Stimulated activated CD4-positive, alpha-beta T cell treated with anti-CD3 and anti-CD28 coated beads, Interleukin-4, amount 100 ng/mL, for 1 hour (primary cell): ENCODE measurements at regions not wholly inside any gene's neighbourhood (a gene's known extent, or its start where the extent isn't known, plus 50 kb on each side); places are given as distances from the start of the nearest gene placed in this dataset.
"Not testable (repeated sequence)": the region's sequence is repeated elsewhere in the genome, so short reads cannot be mapped to it uniquely, and the experiment has no call there.

Experiments
- DNase-seq: peaks from one replicate; pipeline ENCODE4 v3.0.0-alpha.2; 2020

DNA sequence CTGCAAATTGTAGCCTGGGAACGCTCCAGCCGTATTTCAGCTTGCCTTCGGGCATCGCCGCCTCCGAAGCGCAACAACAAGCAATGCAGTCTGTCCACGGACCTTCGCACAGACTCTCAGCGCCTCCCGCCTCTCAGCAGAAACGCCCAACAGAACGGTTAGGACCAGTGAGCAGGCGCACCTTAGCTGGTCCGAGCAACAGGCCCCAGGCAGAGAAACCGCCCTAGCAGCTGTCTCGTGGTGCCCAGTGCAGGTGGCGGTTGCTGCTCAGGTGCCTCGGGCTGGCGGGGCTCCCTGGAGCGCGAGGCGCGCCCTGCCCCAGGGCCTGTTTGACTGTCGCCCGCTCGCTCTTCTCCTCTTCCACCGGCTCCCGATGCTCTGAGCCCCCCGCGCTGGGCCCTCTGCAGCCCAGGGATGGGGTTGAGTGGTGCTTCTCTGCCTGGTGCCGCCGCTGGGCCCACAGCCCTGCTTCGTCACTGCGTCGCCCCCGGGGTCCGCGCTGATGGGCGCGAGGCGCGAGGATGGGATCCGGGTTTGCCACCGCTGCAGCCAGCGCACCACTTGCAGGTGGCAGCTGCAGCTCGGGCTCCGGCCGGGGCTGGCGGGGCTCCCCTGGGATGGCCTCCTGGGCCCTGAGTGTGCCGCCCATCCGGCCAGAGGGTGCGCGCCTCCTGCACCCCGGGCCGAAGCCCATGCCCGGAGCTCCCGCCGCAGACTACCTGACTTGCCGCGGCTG, 268.4 kb upstream of the FRG2C start:
- no peak for DNase-seq

DNA sequence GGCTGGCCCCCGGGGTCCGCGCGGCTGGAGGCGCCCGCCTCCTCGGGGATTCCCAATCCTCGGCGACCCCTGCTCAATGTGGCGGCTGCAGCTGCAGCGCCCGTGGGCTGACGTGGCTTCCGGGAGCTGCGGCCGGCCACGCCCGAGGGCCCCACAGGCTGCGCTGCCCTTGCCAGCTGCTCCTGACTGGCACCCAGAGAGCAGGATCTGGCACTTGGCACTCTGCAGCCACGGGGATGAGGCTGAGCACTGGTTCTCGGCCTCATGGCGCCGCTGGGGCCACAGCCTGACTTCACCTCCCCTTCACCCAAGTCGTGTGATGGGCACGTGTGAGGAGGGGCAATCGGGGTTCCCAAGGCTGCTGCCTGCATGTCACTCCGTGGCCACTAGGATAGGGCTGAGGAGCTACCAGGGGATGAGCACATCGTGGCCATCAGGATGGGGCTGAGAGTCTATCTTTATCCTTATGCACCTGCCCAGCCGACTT, 267.8 kb upstream of the FRG2C start:
- no peak for DNase-seq

DNA sequence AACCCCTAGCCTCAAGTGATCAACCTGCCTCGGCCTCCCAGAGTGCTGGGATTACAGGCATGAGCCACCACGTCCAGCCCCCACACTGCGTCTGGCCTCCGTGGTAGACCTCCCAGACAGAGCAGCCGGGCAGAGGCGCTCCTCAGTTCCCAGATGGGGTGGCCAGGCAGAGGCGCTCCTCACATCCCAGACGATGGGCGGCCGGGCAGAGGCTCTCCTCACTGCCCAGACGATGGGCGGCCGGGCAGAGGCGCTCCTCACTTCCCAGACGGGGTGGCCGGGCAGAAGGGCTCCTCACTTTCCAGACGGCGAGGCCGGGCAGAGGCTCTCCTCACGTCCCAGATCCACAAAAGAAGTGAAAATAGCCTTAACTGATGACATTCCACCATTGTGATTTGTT, 266.6 kb upstream of the FRG2C start:
- not testable (repeated sequence) for DNase-seq

DNA sequence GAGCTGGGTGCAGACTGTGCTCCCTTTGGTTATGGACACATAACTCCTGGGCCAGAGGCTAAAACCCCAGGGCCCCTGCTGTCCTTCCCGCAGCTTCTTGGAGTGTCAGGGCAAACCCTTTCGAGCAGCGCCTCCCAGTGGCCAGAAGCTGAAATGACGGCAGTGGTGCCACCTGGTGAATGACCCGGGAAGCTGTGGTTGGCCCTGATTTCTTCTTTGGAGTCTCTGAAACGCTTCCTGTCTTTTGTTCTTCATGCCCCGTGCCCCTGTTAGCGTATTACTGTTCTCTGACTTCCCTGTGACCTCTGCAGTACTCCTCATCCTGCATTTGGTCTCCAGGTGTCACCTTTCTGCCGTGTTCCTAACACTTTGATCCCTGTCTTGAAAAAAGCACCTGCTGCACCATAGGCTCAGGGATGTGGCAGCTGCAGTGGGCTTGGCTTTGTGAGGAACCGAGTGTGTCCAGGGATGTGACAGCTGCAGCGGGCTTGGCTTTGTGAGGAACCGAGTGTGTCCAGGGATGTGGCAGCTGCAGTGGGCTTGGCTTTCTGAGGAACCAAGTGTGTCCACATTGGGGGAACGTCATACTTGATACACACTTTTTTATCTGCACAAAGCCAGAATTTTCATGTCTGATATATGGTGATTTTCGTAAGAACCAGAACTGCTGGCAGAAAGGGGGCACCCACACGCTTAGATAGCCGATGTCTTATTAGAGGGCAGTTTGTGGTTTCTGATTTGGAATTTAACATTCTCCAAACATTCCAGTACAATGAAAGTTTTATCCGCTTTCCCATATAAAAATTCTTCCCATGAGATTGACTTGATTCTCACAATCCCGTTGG, 241.8 kb upstream of the FRG2C start:
- DNase-seq, result peak; percentile 20

DNA sequence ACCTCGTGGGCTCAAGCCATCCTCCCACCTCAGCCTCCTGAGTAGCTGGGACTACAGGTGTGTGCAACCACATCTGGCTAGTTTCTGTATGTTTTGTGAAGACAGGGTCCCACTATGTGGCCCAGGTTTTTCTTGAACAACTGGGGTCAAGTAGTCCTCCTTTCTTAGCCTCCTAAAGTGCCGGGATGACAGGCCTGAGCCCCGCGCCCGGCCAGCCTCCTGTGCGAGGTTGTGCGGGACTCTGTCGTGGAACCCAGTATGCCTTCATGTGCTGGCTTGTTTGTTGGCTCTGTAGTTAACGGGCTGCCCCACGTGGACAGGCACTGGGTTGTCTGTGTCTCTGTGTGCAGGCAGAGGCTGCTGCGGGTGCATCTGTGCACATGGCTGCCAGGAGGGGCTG, 238.7 kb upstream of the FRG2C start:
- not testable (repeated sequence) for DNase-seq

DNA sequence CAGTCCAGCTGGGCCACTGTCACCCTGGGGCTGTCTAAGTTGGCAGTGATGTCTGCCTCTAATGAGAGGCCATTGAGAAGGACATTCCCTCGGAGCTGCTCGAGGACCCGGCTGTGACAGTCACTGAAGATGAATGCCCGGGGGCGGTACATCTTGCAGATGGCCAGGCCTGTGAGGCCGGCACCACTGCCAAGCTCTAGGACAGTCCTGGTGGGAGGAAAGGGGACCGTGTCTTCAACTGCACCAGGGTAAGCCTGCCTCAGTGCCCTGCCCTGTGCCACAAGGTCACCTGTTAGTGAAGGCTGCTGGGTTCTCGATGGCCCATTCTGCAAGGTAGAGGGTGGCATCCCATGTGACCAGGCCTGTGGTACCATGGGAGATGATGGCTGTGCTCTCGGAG, 236.6 kb upstream of the FRG2C start:
- not testable (repeated sequence) for DNase-seq

DNA sequence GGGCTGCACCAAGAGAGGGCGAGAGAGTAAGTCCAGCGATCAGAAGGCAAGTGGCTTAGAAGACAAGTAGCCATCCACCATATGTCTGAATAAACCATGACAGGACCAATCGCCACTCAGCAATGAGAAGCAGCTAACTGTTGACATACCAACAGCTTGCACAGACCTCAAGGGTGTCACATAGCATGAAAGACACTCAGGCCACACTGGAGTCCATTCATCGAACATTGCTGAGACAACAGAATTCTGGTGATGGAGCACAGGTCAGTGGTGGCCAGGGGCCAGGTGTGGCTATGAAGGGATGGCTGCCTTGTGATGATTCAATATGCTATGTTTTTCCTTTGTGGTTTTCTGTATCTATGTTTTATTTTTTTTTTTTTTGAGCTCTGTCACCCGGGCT, 236.2 kb upstream of the FRG2C start:
- not testable (repeated sequence) for DNase-seq

DNA sequence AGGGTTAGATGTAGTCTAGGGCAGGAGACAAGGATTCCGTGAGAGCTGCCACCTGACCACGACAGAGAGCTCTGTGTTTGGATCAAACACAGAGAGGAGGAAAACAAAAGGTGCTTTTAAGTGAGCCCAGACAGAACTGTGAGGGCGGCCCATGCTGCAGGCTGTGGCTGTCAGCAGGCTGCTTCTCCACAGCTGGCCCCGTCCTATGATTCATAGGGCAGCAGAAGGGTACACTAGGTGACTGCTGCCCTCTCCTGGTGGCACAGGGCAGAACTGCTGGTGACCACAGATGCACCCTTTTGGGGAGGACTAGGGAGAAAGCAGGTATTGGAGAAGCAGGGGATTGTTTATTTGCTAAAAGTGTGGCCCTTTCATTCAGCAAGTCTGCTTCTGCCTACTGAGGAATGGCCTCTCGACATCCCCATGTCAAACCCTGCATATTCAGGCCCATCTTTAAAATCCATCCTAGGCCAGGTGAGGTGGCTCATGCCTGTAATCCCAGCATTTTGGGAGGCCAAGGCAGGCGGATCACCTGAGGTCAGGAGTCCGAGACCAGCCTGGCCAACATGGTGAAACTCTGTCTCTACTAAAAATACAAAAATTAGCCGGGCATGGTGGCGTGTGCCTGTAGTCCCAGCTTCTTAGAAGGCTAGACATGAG, 234.4 kb upstream of the FRG2C start:
- DNase-seq, result peak; percentile 75

DNA sequence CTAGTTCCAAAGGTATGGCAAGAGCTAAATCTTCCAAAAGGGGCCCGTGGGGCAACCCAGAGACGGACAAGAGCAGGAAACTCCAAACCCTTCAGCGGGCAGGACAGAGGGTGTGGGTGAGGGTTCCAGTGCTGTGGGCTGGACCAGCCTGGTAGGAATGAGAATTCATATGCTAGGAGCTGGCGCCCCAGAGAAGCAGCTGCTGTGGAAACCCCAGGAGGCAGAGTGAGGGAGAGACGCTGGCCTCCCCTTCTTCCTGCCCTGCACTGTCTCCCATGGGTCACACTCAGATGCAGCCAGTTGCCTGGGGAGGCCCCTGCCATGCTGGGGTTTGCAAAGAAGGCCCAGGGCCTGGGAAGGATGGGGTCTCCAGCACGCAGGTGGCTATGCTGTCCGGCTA, 233.7 kb upstream of the FRG2C start:
- not testable (repeated sequence) for DNase-seq

DNA sequence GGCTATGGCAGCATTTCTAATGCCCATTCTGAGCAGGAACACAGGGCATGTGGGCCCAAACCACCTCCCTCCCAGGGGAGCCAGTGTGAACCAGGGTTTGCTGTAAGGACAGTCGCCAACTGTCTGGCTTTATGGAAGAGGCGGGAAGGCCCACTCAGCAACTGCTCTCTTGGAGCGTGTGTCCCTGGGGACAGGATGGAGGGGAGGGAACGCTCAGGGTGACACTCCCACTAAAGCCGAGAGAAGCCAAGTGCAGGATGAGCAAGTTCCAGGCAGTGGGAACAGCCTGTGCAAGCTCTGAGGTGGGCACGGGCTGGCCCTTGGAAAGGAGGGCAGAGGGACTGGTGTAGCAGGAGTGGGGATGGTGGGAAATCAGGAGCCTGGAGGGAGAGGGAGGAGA, 233.0 kb upstream of the FRG2C start:
- DNase-seq, result not testable (repeated sequence)

DNA sequence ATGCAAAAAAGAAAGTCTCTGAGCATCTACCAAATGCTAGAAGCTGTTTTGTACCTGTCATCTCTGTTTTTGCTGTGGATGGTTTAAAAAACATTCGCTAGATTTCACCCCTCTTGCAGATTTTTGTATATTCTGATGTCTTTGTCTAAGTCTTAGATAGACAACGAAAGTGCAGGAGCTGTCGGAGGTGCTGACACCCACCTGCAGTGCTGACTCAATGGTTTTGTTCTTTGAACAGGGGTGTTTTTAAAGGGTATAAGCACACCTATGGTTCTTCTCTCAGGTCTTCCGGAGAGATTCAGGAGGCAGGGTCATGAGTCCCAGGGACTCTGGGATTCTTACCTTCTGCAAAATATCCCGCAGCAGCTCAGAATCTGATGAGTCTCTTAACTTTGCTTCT, 231.7 kb upstream of the FRG2C start:
- DNase-seq, result not testable (repeated sequence)

DNA sequence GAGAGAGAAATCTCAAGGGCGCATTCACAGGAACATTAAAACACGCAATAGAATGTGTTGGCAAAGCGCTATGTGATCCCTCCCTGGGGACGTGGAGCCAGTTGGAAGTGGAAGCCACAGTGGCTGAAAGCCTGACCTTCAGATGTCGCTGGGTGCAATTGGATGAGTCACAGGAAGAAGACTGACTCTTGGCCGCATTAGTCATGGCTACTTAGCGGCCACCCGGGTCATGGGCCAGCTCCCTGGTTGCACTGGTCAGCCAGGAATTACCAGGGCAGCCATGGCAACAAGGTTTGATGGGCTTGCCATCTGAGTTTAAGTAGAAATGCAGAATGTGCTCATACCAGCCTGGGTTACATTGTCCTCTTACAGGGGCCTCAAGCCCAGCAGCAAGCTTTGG, 231.2 kb upstream of the FRG2C start:
- not testable (repeated sequence) for DNase-seq

DNA sequence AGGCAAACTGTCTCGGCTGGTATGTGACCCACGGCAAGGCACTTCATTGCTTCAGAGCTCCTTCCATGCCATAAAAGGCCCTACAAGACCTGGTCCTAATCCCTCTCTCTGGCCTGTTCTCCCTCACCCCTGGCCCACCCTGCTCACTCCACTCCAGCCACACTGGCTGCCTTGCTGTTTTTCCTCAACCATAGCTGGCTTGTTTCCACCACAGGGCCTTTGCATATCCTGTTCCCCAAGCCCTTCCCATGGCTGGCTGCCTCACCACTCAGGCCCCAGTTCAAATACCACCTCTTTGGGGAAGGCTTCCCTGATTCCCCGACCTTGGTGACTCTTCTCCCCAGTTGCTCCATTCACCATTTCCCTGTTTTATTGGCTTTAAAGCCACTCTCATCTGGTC, 230.8 kb upstream of the FRG2C start:
- DNase-seq, result not testable (repeated sequence)

DNA sequence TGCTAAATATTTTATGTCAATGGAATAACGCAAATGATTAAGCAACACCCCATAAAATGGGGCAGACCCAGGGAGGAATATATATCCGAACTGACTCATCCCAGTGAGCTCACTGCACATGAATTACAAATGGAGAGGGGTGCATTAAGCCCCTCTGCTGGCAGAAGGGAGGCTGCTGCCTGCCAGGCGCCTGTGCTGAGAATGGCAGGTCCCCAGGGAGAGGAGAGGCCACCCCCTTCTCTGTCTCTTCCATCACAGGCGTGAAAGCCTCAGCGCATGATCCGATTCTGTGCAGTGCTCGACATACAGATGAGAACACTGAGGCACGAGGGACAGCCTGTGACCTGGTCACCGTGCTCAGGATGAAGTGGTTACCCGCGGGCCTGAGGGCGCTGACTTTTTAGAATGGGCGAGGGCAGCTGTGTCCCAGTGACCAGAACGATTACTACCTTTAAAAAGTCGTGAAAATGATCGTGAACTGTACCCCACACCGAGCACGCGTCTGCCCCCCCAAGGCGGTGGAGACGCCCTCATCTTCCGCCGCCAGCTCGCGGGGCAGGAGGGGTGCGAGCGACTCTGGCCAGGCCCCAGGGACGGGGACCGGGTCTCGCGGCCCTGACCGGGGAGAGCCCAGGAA, 229.7 kb upstream of the FRG2C start:
- peak; percentile 25 for DNase-seq

DNA sequence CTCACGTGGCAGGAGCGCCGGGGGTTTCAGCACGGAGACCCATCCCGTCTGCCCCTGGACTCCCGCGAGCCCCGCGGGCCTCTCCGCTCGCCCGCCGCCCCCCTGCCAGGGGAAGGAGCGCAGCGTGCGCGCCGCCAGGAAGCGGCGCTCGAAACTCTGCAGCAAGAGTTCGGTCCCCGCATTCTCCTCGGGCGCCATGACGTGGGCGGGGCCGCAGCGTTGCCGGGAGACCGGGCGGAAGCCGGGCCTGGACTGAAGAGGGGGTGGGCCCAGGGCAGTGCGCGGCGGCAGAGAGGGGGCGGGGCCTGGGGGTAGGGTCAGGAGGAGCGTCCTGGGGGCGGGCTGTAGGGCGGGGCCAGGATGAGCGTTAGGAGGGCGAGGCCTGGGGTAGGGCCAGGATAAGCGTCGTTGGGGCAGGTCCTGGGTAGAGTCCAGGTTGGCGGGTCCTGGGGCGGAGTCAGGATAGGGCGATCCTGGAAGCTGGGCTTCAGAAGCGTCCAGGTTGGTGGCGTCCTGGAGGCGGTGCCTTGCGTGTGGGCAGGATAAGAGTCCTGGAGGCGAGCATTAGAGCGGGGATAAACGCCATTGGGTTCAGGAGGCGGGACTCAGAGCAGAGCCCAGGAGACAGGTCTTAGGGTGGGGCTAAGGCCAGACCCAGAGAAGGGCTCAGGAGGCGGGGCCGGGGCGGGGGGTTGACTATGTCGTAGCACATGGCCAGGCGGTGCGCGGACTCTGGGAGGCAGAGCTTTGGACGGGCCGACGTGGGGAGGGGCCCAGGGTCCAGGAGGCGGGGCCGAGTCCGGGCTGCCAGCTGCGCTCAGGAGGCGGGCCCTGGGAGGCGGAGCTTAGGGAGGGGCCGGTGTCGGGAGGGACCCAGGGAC, 229.0 kb upstream of the FRG2C start:
- DNase-seq, result peak; percentile 99

DNA sequence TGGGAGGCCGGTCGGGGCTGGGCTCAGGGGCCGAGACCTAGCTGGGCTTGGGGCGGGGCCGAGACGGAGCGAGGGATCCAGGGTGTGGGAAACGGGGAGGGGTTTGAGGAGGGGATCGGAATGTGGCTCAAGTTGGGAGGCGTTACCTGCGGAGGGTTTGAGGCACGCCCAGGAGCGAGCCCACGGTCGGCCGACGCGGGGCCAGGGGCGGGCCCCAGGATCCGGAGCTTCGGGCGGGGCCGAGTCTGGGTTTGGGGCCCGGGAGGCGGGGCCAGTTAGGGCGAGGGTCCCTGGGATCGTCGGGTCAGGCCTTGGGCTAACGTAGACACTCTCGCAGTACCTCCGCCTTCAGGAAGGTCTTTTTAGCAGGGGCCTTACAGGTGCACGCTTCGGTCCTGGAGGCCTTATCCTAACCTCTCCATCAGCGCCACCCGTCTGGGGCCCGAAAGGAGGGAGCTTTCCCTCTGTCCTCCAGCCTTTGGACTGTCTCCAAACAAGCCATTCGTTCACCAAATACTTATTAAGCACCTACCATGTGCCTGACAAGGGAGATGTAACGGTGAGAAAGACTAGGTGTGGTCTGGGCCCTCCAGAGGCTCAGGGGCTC, 228.2 kb upstream of the FRG2C start:
- not testable (repeated sequence) for DNase-seq

DNA sequence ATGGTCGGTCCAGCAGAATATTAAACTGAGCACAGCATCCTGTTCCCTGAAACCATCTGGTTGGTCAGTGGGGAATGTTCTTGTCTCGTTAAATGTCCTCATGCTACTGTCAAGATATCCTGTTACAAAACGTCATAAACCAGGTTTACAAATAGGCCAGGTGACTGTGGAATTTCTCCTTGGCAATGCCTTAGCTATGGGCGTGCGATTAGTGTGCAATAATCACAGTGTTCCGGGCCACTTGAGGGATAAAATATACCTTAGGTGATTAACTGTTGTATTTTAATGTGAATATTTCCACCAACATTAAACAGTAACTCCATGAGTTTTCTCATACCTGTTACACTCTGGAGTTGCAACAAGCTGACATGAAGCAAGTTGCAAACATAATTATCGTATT, 223.1 kb upstream of the FRG2C start:
- DNase-seq, result not testable (repeated sequence)

DNA sequence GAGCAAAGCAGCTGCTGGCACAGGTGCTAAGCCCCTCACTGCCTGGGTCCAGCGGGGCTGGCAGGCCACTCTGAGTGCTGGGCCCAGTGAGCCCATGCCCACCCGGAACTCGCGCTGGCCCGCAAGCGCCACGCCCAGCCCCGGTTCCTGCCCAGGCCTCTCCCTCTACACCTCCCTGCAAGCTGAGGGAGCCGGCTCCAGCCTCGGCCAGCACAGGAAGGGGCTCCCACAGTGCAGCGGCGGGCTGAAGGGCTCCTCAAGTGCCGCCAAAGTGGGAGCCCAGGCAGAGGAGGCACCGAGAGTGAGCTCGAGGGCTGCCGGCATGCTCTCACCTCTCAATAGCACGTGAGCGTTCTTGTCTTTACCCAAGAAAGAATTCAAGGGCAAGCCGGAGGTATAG, 219.5 kb upstream of the FRG2C start:
- DNase-seq, result not testable (repeated sequence)

DNA sequence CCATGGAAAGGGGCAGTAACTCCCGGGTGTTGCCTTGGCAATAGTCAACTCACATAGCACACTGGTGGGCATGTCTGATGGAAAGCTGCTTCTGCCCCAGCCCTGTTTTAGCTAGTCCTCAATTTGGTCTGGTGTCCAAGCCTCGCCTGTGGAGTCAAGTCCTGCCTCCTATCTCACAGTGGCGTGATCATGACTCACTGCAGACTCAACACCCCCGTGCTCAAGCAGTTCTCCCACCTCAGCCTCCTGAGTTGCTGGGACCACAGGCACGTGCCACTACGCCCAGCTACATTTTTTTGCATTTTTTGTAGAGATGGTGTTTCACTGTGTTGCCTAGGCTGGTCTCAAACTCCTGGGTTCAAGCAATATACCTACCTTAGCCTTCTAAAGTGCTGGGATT, 218.9 kb upstream of the FRG2C start:
- not testable (repeated sequence) for DNase-seq

DNA sequence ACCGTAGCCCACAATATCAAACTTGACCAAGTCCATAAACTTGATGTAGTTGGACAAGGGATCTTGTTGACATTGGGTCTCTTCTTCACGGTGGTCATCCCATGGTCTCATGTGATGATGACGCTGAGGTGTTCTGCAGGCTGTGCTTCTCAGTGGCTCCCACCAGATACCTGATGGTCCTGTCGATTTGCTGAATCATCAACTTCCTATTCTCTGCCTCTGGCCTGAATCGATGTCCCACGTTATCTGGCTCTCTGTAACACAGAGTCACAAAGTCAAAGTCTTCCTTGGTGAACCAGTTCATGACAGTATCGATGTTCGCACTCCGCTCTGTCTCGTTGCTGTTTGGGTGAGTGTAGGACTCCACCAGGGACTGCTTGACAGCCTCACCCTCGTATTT, 217.2 kb upstream of the FRG2C start:
- DNase-seq, result not testable (repeated sequence)

DNA sequence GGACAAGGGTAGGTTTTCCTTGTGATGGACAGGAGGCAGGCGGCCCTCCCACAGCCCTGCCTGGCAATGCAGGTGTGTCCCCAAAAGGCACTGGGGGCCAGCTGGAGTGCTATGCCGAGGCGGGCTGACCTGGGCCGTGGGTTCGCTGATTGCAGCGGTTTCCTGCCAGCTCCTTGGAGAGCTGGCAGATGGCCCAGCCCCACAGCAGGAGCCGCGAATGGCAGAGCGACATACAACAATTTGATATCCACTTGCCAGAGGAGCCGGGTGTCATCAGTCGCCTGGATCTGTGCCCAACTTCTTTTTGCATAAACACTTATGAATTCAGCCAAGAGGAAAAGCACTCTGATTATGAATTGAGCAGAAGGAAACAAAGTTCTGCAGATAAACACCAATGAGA, 210.8 kb upstream of the FRG2C start:
- not testable (repeated sequence) for DNase-seq
